Neural cell (in vitro differentiated cells): ENCODE measurements at regions not wholly inside any gene's neighbourhood (a gene's known extent, or its start where the extent isn't known, plus 50 kb on each side); places are given as distances from the start of the nearest gene placed in this dataset.

ENCODE experiments used
- H2AFZ ChIP-seq: fragments of 200-600, 300-800 bp; sonication (generic), shearing (Covaris generic); 2 replicates; pipeline ENCODE4 v1.6.0; 2014; ENCODE audit warnings: low read depth, mild to moderate bottlenecking, antibody characterized with exemption, low read length, moderate library complexity
- H3F3A ChIP-seq: fragments of 200-600 bp; shearing (Covaris generic); 2 replicates; pipeline ENCODE4 v1.6.1; 2016; ENCODE audit warnings: mild to moderate bottlenecking, moderate library complexity, mixed read lengths, antibody characterized with exemption, low read length; ENCODE audit not compliant: insufficient read depth, poor library complexity, severe bottlenecking
- H3K27ac ChIP-seq: fragments of 200-600, 300-800 bp; sonication (generic), shearing (Covaris generic); 2 replicates; pipeline ENCODE4 v1.5.1; 2014; ENCODE audit warnings: mild to moderate bottlenecking, low read length, moderate library complexity
- H3K27me3 ChIP-seq: fragments of 300-800, 200-600 bp; sonication (generic), shearing (Covaris generic); 2 replicates; pipeline ENCODE4 v1.6.0; 2014; ENCODE audit warnings: mild to moderate bottlenecking, low read depth, low read length, moderate library complexity; ENCODE audit not compliant: insufficient read depth
- H3K36me3 ChIP-seq: fragments of 300-800, 200-600 bp; sonication (generic), shearing (Covaris generic); 2 replicates; pipeline ENCODE4 v1.5.1; 2014; ENCODE audit warnings: mild to moderate bottlenecking, antibody characterized with exemption, low read length, moderate library complexity; ENCODE audit not compliant: insufficient read depth
- H3K4me2 ChIP-seq: fragments of 300-800, 200-600 bp; sonication (generic), shearing (Covaris generic); 2 replicates; pipeline ENCODE4 v1.6.0; 2014; ENCODE audit warnings: mild to moderate bottlenecking, low read length
- H3K4me3 ChIP-seq: fragments of 300-800, 200-600 bp; sonication (generic), shearing (Covaris generic); 2 replicates; pipeline ENCODE4 v1.5.1; 2014; ENCODE audit warnings: mild to moderate bottlenecking, low read length, moderate library complexity
- H3K79me2 ChIP-seq: fragments of 200-600 bp; shearing (Covaris generic); replicated peaks from 2 replicates; pipeline ENCODE4 v1.6.0; 2014; ENCODE audit warnings: mild to moderate bottlenecking, low read length, moderate library complexity; ENCODE audit not compliant: insufficient read depth
- H3K9ac ChIP-seq: fragments of 300-800, 200-600 bp; sonication (generic), shearing (Covaris generic); 2 replicates; pipeline ENCODE4 v1.6.1; 2016; ENCODE audit warnings: mild to moderate bottlenecking, low read length, mixed read lengths
- H3K9me2 ChIP-seq: fragments of 200-600 bp; shearing (Covaris generic); 2 replicates; pipeline ENCODE4 v1.6.1; 2016; ENCODE audit warnings: mild to moderate bottlenecking, low read length, mixed read lengths; ENCODE audit not compliant: insufficient read depth
- H3K9me3 ChIP-seq: fragments of 200-600, 300-800 bp; sonication (generic), shearing (Covaris generic); 2 replicates; pipeline ENCODE4 v1.6.1; 2016; ENCODE audit warnings: mild to moderate bottlenecking, mixed run types, low read length, moderate library complexity, mixed read lengths
- H4K20me1 ChIP-seq: fragments of 200-600 bp; shearing (Covaris generic); 2 replicates; pipeline ENCODE4 v1.6.1; 2016; ENCODE audit warnings: mild to moderate bottlenecking, mixed run types; ENCODE audit not compliant: insufficient read depth
- EP300 ChIP-seq: fragments of 450-650 bp; conservative IDR thresholded peaks from 2 replicates; pipeline ENCODE4 v1.6.1; 2014; ENCODE audit warnings: antibody characterized with exemption, mild to moderate bottlenecking, moderate library complexity; ENCODE audit not compliant: poor library complexity, severe bottlenecking
- EZH2 ChIP-seq: fragments of 200-600, 300-800 bp; shearing (Covaris generic), sonication (generic); IDR thresholded peaks from 2 replicates; pipeline ENCODE4 v1.6.1; 2014; ENCODE audit warnings: antibody characterized with exemption, low read length, borderline replicate concordance, mild to moderate bottlenecking; ENCODE audit not compliant: insufficient read depth, poor library complexity, severe bottlenecking
- MXI1 ChIP-seq: fragments of 450-650 bp; conservative IDR thresholded peaks from 2 replicates; pipeline ENCODE4 v1.6.1; 2014; ENCODE audit warnings: antibody characterized with exemption, mild to moderate bottlenecking; ENCODE audit not compliant: poor library complexity, severe bottlenecking
- POLR2AphosphoS5 ChIP-seq: IDR thresholded peaks from 2 replicates; pipeline ENCODE4 v1.6.1; 2012
- RAD21 ChIP-seq: fragments of 450-650 bp; conservative IDR thresholded peaks from 2 replicates; pipeline ENCODE4 v1.6.1; 2014; ENCODE audit warnings: antibody characterized with exemption, mild to moderate bottlenecking, moderate library complexity
- SMC3 ChIP-seq: fragments of 450-650 bp; conservative IDR thresholded peaks from 2 replicates; pipeline ENCODE4 v1.6.1; 2014; ENCODE audit warnings: antibody characterized with exemption, mild to moderate bottlenecking, moderate library complexity; ENCODE audit not compliant: poor library complexity
- TAF1 ChIP-seq: IDR thresholded peaks from 2 replicates; pipeline ENCODE4 v1.6.1; 2012; ENCODE audit warnings: low read depth
- TF ChIP-seq, protein P1 (sequence below): fragments of 450-650 bp; IDR thresholded peaks from 2 replicates; pipeline ENCODE4 v1.5.1; 2014; ENCODE audit warnings: antibody characterized with exemption, mild to moderate bottlenecking, moderate library complexity; ENCODE audit not compliant: poor library complexity, severe bottlenecking
- TF ChIP-seq, protein P2 (sequence below): IDR thresholded peaks from 2 replicates; pipeline ENCODE4 v1.6.1; 2012; ENCODE audit warnings: borderline replicate concordance

GRCh38 chr20:60962367-60963045 is 289.6 kb upstream of the CDH4 start:
- Histone ChIP-seq H3K4me3 (no peak overlapping the region), H2AFZ (no peak overlapping the region), H3K4me2 (no peak overlapping the region), H3K36me3 (no peaks in the 10 kb centered on the region), H4K20me1 (no peaks in the 10 kb centered on the region), H3F3A (no peaks in the 10 kb centered on the region), H3K9me3 (no peaks in the 10 kb centered on the region), H3K9me2 (no peaks in the 10 kb centered on the region), H3K27ac (no peak overlapping the region), H3K9ac (no peak overlapping the region), H3K27me3 (no peaks in the 10 kb centered on the region), H3K79me2 (no peaks in the 10 kb centered on the region)
- no peak for TF ChIP-seq SMC3
- TF ChIP-seq EP300 = no peak
- TF ChIP-seq, protein P1, sequence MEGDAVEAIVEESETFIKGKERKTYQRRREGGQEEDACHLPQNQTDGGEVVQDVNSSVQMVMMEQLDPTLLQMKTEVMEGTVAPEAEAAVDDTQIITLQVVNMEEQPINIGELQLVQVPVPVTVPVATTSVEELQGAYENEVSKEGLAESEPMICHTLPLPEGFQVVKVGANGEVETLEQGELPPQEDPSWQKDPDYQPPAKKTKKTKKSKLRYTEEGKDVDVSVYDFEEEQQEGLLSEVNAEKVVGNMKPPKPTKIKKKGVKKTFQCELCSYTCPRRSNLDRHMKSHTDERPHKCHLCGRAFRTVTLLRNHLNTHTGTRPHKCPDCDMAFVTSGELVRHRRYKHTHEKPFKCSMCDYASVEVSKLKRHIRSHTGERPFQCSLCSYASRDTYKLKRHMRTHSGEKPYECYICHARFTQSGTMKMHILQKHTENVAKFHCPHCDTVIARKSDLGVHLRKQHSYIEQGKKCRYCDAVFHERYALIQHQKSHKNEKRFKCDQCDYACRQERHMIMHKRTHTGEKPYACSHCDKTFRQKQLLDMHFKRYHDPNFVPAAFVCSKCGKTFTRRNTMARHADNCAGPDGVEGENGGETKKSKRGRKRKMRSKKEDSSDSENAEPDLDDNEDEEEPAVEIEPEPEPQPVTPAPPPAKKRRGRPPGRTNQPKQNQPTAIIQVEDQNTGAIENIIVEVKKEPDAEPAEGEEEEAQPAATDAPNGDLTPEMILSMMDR = no peak
- TF ChIP-seq RAD21 = no peak
- no peak for TF ChIP-seq EZH2
- TF ChIP-seq TAF1 = no peak
- TF ChIP-seq POLR2AphosphoS5 = no peak
- TF ChIP-seq, protein P2, sequence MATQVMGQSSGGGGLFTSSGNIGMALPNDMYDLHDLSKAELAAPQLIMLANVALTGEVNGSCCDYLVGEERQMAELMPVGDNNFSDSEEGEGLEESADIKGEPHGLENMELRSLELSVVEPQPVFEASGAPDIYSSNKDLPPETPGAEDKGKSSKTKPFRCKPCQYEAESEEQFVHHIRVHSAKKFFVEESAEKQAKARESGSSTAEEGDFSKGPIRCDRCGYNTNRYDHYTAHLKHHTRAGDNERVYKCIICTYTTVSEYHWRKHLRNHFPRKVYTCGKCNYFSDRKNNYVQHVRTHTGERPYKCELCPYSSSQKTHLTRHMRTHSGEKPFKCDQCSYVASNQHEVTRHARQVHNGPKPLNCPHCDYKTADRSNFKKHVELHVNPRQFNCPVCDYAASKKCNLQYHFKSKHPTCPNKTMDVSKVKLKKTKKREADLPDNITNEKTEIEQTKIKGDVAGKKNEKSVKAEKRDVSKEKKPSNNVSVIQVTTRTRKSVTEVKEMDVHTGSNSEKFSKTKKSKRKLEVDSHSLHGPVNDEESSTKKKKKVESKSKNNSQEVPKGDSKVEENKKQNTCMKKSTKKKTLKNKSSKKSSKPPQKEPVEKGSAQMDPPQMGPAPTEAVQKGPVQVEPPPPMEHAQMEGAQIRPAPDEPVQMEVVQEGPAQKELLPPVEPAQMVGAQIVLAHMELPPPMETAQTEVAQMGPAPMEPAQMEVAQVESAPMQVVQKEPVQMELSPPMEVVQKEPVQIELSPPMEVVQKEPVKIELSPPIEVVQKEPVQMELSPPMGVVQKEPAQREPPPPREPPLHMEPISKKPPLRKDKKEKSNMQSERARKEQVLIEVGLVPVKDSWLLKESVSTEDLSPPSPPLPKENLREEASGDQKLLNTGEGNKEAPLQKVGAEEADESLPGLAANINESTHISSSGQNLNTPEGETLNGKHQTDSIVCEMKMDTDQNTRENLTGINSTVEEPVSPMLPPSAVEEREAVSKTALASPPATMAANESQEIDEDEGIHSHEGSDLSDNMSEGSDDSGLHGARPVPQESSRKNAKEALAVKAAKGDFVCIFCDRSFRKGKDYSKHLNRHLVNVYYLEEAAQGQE = no peak
- TF ChIP-seq MXI1 = no peak

GRCh38 chr20:60963146-60963545 is 288.9 kb upstream of the CDH4 start:
- no peak overlapping the region for H2AFZ ChIP-seq
- H3K9ac ChIP-seq = no peak overlapping the region
- no peaks in the 10 kb centered on the region for H3K9me2 ChIP-seq
- TF ChIP-seq POLR2AphosphoS5 = no peak
- no peak for TF ChIP-seq MXI1
- TF ChIP-seq SMC3 = no peak
- no peak for TF ChIP-seq TAF1
- TF ChIP-seq RAD21 = no peak
- TF ChIP-seq, protein P2 = no peak
- TF ChIP-seq EP300 = no peak
- no peak for TF ChIP-seq EZH2
- TF ChIP-seq, protein P1 = no peak
- H3K4me2 ChIP-seq = no peak overlapping the region
- H3K27ac ChIP-seq = no peak overlapping the region
- no peaks in the 10 kb centered on the region for H3F3A ChIP-seq
- H3K79me2 ChIP-seq = no peaks in the 10 kb centered on the region
- H3K36me3 ChIP-seq = no peaks in the 10 kb centered on the region
- no peaks in the 10 kb centered on the region for H3K9me3 ChIP-seq
- no peak overlapping the region for H3K4me3 ChIP-seq
- H4K20me1 ChIP-seq = no peaks in the 10 kb centered on the region
- H3K27me3 ChIP-seq = no peaks in the 10 kb centered on the region
